HG02678 (cell line): ENCODE measurements at regions not wholly inside any gene's neighbourhood (a gene's known extent, or its start where the extent isn't known, plus 50 kb on each side); places are given as distances from the start of the nearest gene placed in this dataset.
"Not testable (repeated sequence)": the region's sequence is repeated elsewhere in the genome, so short reads cannot be mapped to it uniquely, and the experiment has no call there.

ENCODE experiments used
- ATAC-seq: cut with Tn5 transposase; IDR thresholded peaks from one replicate; pipeline ENCODE4 v1.9.1; 2021; ENCODE audit warnings: mild to moderate bottlenecking, moderate library complexity; ENCODE audit not compliant: unreplicated experiment

DNA sequence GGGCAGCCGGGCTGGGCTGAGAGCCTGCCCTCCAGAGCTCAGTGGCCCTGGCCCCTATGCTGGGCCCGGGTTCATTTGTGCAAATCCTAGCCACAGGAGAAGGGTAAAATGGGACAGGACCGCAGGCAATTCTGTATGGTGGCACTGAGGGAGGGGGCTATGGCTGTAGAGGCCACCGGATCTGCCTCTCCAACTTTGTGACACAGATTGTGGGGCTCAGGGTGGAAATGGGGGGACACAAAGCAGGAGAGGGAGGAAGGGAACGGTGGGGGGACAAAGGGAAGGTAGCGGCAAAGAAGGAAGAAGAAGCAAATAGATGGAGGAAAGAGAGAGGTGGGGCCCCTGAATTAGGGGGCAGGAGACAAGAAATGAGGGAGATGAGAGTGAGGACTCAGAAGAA, 201.1 kb downstream of the SMAD2 start:
- ATAC-seq: no peak

DNA sequence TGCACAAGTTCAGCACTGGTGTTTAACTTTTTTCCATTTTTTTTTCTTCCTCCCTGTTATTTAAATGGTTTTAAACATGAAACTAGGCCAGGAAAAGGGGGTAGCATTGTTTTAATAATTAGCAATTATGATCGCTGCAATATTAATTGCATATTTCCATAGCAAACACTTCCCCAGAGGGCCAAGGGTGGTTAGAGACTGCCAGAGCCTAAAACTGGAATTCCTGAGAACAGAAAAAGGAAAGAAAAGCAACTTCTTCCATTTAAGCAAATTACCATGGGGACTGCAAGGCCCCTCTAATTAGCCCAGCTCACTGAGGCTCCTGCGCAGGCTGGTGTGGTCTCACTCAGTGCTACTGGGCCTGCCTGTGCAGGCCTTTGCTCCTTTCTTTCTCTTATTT, 201.5 kb downstream of the SMAD2 start:
- ATAC-seq: no peak

DNA sequence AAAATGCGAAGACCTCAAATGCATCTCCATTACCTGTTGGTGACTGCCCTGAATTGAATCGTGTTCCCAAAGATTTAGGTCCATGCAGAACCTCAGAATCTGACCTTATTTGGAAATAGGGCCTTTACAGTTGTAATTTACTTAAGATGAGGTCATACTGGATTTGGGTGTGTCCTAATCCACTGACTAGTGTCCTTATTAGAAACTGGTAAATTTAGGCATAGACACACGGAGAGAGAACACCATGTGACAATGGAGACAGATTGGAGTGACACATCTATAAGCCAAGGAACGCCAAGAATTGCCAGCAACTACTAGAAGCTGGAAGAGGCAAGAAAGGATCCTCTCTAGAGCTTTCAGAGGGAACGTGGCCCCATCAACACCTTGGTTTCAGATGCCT, 203.1 kb downstream of the SMAD2 start:
- no peak for ATAC-seq

- ATAC-seq: no peak
Observed at GRCh38 chr18:47726550-47726949, 203.9 kb downstream of the SMAD2 start.

DNA sequence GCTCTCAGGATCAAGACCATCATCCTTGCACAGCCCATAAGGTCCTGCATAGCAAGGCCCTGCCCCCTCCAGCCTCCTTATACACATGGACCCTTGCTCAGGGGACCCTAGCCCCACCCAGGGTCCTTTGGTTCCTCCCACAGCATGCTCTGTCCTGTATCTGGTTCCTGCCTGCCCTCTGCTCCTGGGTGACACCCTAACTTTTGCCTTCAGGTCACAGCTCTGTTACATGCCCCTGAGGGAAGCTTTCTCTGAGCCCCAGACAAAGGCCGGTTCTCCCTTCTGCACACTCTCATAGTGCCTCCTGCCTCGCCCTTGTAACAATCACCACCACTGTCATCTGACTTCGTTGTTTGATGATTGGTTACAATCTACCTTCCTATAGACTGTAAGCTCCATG, 204.8 kb downstream of the SMAD2 start:
- ATAC-seq: no peak

DNA sequence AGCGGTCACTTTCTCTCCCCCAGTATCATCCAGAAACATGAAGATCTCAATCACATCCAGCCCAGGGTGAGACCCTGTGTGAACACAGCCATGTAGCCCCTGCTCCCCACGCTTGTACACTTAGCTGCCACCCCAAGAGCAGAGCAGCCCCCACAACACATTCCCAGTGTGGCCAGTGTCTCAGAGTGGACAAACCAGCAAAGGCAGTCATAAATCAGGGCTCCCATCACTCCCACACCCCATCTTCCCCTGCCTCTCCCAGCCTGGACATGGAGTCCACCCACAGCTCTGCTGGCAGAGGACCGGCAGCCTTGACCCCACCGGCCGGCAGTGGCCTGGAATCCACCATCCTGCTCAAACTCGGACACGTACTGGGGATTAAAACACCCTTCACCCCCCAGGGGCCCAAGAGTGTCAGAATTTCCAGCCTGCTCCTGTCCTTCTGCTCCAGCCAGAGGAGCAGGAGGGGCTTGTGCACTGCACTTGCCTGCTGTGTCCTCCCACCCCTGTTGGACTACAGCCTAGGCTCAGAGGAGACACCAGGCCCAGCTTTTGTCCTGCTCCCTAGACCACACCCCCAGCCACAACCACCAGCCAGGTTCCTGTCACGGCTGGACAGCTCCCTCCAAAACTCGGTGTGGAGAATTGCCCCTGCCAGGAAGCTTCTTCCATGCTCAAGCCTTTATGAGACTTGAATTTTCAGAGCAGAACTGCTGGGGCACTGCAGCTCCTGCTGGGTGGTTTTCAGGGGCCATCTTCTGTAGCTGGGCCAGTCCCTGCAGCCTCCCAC, 206.1 kb downstream of the SMAD2 start:
- ATAC-seq: no peak

DNA sequence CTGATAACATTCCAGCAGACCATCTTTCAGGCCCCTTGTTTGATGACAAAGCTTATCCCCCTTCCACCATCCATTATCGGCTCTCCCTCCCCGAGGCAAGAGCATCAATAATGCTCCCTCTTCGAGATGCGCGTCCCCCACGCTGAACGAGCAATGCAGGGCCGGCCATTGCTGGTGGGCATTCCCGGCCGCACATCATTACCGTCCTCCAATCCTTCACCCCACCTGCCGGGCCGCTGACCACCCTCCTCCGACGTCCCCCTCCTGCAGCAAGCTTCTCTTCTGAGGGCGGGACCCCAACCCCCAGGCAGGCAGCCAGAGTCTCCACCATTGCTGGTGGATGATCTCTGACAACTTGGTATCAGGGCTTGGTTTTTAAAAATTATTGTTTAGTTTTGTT, 208.6 kb downstream of the SMAD2 start:
- no peak for ATAC-seq

- ATAC-seq: no peak
Observed at GRCh38 chr18:47720741-47721140, 209.7 kb downstream of the SMAD2 start.

- no peak for ATAC-seq
Observed at GRCh38 chr18:47719096-47719780, 211.2 kb downstream of the SMAD2 start.

DNA sequence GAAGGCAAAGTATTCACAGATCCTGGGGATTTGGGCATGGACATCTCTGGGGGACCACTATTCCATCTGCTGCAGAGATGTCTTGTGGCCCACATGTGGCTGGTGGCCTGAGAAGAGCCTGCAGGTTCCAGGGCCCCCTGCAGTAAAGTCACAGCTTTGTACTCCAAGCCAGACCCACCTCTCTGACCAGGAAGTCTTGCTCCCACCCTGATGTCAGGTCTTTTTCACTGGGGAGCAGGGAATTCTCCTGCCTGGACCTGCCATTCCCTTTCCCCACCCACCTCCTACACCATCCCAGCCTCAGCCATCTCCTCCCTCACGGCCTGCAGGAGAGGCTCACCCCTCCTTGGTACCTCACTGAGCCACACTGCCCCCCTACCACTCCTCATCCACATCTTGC, 211.8 kb downstream of the SMAD2 start:
- no peak for ATAC-seq

DNA sequence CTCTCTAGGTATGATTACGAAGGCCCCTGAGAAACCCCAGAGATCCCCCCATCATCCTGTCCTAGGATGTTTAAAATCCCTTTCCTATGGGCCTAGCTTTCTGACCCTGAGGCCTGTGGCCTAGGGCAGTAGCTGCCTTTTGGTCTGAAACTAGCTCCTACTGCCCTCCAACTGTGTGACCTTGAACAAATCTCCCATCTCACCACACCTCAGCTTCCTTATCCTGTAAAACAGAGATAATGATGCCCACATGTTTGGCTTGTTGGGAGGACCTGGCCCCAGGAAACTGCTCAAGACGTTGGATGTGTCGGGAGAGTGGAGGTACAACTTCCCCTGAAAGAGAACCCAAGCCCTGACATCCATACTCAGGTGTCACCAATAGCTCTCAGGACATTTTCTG, 213.2 kb downstream of the SMAD2 start:
- ATAC-seq: no peak

DNA sequence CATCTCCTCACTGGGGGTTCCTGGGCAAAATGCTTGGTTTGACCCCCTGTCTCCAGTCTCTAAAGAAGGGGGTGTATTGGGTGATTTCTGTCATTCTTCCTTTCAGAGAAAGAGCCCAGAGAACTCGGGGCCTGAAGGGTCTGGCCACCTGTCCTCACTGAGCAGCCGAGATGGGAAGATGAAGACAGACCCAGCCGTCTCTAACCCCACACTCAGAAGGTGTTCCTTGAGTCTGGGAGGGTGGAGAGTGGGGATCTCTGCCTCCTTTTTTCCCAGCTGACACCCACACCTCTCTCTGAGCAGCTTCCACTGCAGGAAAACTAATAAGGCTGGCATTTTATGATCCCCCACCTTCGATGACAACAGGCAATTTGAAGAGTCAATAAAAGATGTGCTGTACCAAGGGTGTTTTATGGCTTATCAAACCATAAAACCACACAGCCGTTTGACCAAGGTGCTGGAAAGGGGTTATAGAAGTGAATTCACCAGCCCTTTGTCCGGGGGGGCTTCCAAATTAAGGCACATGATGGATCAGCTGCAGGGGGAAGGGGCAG, 213.8 kb downstream of the SMAD2 start:
- ATAC-seq: no peak

DNA sequence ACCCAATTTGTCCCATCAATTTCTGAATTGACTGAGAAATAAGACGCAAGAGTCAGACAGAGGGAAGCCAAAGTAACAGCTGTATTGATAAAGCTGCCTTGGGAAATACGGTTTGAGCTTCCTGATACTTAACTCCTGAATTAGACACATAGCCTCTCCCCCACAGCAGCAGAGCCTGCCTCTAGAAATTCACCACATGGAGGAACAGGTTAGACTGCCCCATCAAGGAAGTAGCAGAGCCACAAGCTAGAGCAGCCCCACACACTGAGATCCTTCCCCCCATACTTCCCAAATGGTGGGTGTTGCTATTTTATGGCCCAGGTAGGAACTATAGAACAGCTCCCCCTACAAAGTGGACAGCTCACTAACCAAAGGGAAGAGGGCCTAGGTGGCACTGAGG, 220.0 kb downstream of the SMAD2 start:
- no peak for ATAC-seq

GRCh38 chr18:47709556-47709955, 220.9 kb downstream of the SMAD2 start:
- no peak for ATAC-seq

DNA sequence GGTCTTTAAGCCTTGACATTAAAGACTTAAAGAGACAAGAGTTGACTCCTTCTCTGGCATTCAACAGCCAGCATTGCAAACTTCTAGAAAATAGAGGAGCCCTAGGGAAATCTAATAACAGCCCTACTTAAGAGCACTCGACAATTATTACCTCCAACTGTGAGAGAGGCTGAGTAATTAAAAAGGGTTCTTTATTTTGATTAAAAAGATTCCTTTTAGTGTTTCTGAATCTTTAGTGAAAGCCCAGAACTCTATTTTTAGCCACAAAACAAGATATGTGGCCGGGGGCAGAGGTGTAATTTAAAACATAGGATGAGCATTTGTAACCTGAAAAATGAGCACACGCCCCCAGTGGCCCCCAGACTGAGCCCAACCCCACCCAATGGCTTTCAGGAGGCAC, 222.3 kb downstream of the SMAD2 start:
- no peak for ATAC-seq

DNA sequence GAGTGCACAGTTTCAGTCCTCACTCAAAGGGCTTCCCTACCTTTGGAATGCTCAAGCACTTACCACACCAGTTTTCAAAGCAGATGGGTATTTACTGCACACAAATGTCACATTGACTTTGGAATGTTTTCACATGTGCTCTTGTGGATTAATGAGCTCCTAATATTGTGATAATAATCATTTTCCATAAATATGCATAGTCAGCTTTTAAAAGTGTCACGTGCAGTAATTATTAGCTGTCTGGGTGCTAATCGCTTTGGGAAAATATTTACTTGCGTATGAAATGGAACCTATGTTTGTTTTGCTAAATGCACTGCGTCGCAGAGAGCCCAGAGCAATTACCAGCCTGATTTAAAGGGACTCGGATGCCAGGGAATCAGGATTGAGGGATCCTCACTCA, 229.3 kb downstream of the SMAD2 start:
- no peak for ATAC-seq

DNA sequence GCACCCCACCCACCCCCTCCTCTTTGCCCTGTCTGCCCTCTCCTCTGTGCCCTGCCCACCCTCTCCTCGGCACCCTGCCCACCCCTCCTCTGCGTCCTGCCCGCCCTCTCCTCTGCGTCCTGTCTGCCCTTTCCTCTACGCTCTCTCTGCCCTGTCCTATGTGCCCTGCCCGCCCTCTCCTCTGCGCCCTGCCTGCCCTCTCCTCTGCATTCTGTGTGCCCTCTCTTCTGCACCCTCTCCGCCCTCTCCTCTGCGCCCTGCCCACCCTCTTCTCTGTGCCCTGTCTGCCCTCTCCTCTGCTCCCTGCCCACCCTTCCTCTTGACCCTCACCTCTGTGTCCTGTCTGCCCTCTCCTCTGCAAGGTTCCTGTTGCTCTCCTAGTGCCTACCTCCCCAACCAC, 233.6 kb downstream of the SMAD2 start:
- ATAC-seq: no peak

DNA sequence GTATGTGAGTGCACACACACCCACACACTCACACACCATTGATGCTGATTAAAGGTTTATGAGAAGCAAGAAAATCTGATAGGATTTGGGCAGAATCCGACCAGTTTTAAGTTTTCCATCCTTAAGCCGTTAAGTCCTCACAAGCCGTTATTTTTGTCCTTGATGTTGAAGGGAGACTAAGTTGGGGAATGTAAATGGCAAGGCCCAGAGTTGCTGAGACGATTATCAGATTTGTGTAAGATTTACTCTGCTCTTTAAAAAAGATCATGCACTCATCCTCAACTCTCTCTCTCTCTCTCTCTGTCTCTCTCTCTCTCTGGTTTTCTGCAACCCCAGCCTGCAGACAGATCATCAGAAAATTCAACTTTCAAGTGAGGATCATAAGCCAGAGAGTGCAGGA, 238.8 kb downstream of the SMAD2 start:
- ATAC-seq: no peak

DNA sequence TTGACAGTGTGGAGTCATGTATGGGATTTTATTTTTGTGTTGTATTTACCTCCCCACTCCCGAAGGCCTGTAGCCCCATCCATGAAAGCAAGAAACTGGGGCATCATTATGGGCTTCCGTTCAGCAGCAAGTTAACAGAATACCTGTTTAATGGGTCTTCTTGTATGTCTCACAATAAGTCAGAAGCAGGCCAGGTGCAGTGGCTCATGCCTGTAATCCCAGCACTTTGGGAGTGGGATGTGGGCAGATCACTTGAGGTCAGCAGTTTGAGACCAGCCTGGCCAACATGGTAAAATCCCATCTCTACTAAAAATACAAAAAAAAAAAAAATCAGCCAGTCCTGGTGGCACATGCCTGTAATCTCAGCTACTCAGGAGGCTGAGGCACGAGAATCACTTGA, 239.7 kb downstream of the SMAD2 start:
- ATAC-seq: not testable (repeated sequence)

DNA sequence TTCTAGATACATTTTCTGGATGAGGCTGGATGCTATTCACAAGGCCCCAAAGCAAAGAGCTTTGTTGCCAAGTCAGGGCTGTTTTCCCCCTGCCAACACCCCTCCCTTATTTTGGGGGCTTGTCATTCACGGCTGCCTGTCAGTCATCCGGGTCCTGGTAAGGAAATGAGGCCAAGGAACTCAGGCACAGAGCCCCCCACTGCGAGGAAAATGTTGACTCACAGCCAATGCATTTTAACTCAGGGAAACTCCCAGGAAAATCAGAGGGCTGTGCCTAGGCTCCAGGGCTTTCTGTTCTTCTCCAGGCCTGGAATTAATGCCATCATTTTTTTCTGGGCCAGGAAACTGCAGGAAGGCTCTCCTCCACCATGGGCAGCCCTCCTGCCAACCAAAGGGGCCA, 241.1 kb downstream of the SMAD2 start:
- ATAC-seq: no peak

GRCh38 chr18:47686806-47687205, 243.7 kb downstream of the SMAD2 start:
- no peak for ATAC-seq

DNA sequence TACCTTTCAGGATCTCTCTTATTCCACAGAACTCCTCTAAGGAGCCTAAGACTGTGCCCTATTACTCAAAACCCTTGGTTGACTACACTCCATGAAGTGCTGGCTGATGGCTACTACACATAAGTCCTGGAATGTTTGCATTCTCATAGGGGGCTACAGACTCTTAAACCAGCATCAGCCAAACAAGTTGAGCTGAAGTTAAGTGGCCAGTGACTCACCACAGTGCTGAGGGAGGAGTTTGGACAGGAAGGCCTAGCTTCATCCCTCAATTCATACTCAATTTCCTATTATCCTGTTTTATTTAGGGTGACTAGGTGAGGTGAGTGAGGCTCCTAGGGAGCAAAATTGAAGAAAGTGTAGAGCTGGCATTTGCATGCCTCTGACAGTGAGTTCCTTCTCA, 246.7 kb downstream of the SMAD2 start:
- ATAC-seq: no peak
